Spleen (tissue), 11 donors: ENCODE measurements at regions not wholly inside any gene's neighbourhood (a gene's known extent, or its start where the extent isn't known, plus 50 kb on each side); places are given as distances from the start of the nearest gene placed in this dataset.

Source experiments
- DNase-seq: peaks from one replicate; pipeline ENCODE4 v3.0.0-alpha.2; 2020
- H3K27ac ChIP-seq, 8 donors: fragments of 200-600 bp; sonication (generic) in 7 of 8; 1 replicate in 4 of 8; 2 replicates in 4 of 8; pipeline versions ENCODE4 v1.5.0 to v1.8.0; 2016 to 2021; ENCODE audit warnings: inconsistent platforms in 4 of 8, mild to moderate bottlenecking in 4 of 8, moderate library complexity in 1 of 8
- H3K27me3 ChIP-seq, 7 donors: fragments of 200-600 bp; sonication (generic) in 6 of 7; replicated peaks in 1 of 7; 1 replicate in 4 of 7; 2 replicates in 3 of 7; pipeline versions ENCODE4 v1.5.0 to v1.8.0; 2016 to 2021; ENCODE audit warnings: inconsistent platforms in 3 of 7, mild to moderate bottlenecking in 1 of 7
- H3K36me3 ChIP-seq, 6 donors: fragments of 200-600 bp; sonication (generic) in 5 of 6; 1 replicate in 4 of 6; 2 replicates in 2 of 6; pipeline versions ENCODE4 v1.5.0 to v1.8.0; 2016 to 2021; ENCODE audit warnings: inconsistent platforms in 2 of 6
- H3K4me1 ChIP-seq, 6 donors: fragments of 200-600 bp; sonication (generic) in 5 of 6; 1 replicate in 3 of 6; 2 replicates in 3 of 6; pipeline versions ENCODE4 v1.5.0 to v1.8.0; 2016 to 2021; ENCODE audit warnings: inconsistent platforms in 3 of 6
- H3K4me3 ChIP-seq, 8 donors: fragments of 200-600 bp; sonication (generic) in 7 of 8; 1 replicate in 4 of 8; 2 replicates in 4 of 8; pipeline versions ENCODE4 v1.5.0 to v1.8.0; 2016 to 2021; ENCODE audit warnings: inconsistent platforms in 4 of 8, mild to moderate bottlenecking in 4 of 8, moderate library complexity in 2 of 8
- H3K9me3 ChIP-seq, 8 donors: fragments of 200-600 bp; sonication (generic) in 7 of 8; 1 replicate in 4 of 8; 2 replicates in 4 of 8; pipeline versions ENCODE4 v1.5.0 to v1.8.0; 2016 to 2021; ENCODE audit warnings: inconsistent platforms in 4 of 8
- POLR2A ChIP-seq, 3 donors: fragments of 450-650 bp; IDR thresholded peaks; one replicate each; pipeline ENCODE4 v1.5.1; 2017; ENCODE audit warnings: antibody characterized with exemption in 3 of 3, mild to moderate bottlenecking in 1 of 3
- POLR2AphosphoS5 ChIP-seq, 3 donors: sonication (generic); formaldehyde crosslinking; IDR thresholded peaks; one replicate each; pipeline ENCODE4 v1.5.1; 2017; ENCODE audit warnings: antibody characterized with exemption in 3 of 3
- WGBS, 5 donors: extraction: QIAGEN DNeasy Blood & Tissue Kit in 3 of 5; methylation state at CpG; one replicate each; pipeline versions ENCODE4 v1.1.5 to v1.1.7; 2013 to 2018; 5-methylcytosine and 5-hydroxymethylcytosine counted together
- intact Hi-C: fragments of 100-400 bp; cut with DNase I; formaldehyde crosslinking; loops from one replicate; pipeline ENCODE4 v1.15.0; 2023; ENCODE audit warnings: low total_unique reads
- TF ChIP-seq, protein P1 (sequence below), 11 experiments: fragments of 200-600 bp in 7 of 11; fragments of 450-650 bp in 4 of 11; sonication (generic) in 4 of 11; IDR thresholded peaks in 8 of 11; conservative IDR thresholded peaks in 3 of 11; 1 replicate in 7 of 11; 2 replicates in 4 of 11; pipeline versions ENCODE4 v1.4.0 to v1.8.0; 2016 to 2021; ENCODE audit warnings: antibody characterized with exemption in 11 of 11, inconsistent platforms in 4 of 11, mild to moderate bottlenecking in 1 of 11
- donor health status: healthy with polysubstance abuse.
- donor health status: DM: no; HTN: no; CAD: no; lungs with moderate emphysema.
- donor health status: DM: no; HTN: no; CAD: no.
- donor health status: Bipolar disorder and iron deficiency.
- donor health status: healthy.
- donor health status: DM: no; HTN: no; CAD: no.
- donor health status: DM: yes; HTN: yes; CAD: no.

DNA sequence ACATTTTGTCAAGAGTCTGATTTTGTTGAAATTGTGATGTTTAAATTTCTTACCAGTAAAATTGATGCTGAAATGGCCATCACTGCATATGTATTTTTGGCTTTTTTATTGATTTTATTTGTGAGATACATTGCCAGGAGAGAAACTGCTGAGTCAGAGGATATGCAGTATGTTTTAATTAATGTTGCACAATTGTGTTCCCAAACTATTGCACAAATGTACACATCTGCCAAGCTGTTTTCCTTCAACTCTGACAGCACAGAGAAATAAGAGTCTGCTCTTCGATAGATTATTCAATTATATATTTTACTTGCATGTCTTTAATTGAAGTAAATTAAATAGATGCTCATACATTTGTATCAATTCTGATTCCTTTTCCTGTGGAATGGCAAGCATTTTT lies 640.2 kb upstream of the LUZP2 start:
- WGBS, 5 donors, result 49 to 69% (median 58%) methylated on average over 1 of the region's 1 CpG
- H3K9me3 ChIP-seq, result no peaks in the 10 kb centered on the region
- no peak for DNase-seq
- H3K36me3 ChIP-seq, result no peaks in the 10 kb centered on the region
- no peak overlapping the region for H3K27ac ChIP-seq
- intact Hi-C loops, result no loop called here
- H3K4me1 ChIP-seq, result no peaks in the 10 kb centered on the region
- H3K27me3 ChIP-seq, result no peaks in the 10 kb centered on the region
- no peak for TF ChIP-seq POLR2AphosphoS5 (IDR thresholded peaks at IDR 0.05)
- no peak for TF ChIP-seq POLR2A (IDR thresholded peaks at IDR 0.05)
- TF ChIP-seq, protein P1, sequence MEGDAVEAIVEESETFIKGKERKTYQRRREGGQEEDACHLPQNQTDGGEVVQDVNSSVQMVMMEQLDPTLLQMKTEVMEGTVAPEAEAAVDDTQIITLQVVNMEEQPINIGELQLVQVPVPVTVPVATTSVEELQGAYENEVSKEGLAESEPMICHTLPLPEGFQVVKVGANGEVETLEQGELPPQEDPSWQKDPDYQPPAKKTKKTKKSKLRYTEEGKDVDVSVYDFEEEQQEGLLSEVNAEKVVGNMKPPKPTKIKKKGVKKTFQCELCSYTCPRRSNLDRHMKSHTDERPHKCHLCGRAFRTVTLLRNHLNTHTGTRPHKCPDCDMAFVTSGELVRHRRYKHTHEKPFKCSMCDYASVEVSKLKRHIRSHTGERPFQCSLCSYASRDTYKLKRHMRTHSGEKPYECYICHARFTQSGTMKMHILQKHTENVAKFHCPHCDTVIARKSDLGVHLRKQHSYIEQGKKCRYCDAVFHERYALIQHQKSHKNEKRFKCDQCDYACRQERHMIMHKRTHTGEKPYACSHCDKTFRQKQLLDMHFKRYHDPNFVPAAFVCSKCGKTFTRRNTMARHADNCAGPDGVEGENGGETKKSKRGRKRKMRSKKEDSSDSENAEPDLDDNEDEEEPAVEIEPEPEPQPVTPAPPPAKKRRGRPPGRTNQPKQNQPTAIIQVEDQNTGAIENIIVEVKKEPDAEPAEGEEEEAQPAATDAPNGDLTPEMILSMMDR (IDR thresholded peaks at IDR 0.05 in 8 of 11, conservative IDR thresholded peaks at IDR 0.05 in 3 of 11), result no peak
- no peak overlapping the region for H3K4me3 ChIP-seq

DNA sequence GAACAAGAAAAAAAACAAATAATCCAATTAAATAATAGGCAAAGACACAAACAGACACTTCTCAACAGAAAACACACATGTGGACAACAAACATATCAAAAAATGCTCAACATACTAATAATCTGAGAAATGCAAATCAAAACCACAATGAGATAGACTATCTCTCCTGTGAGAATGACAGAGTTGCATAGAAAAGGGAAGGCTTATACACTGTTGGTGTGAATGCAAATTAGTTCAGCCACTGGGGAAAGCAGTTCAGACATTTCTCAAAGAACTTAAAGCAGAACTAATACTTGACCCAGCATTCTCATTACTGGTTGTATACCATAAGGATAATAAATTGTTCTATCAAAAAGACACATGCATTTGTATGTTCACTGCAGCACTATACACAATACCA lies 637.8 kb upstream of the LUZP2 start:
- H3K27me3 ChIP-seq, result no peaks in the 10 kb centered on the region
- no peak for DNase-seq
- no peaks in the 10 kb centered on the region for H3K4me1 ChIP-seq
- H3K4me3 ChIP-seq, result no peak overlapping the region
- H3K9me3 ChIP-seq, result no peaks in the 10 kb centered on the region
- no peaks in the 10 kb centered on the region for H3K36me3 ChIP-seq
- H3K27ac ChIP-seq, result no peak overlapping the region
- TF ChIP-seq POLR2A (IDR thresholded peaks at IDR 0.05) (no peak), POLR2AphosphoS5 (IDR thresholded peaks at IDR 0.05) (no peak)
- TF ChIP-seq, protein P1 (IDR thresholded peaks at IDR 0.05 in 8 of 11, conservative IDR thresholded peaks at IDR 0.05 in 3 of 11), result no peak
- intact Hi-C loops, result no loop called here

DNA sequence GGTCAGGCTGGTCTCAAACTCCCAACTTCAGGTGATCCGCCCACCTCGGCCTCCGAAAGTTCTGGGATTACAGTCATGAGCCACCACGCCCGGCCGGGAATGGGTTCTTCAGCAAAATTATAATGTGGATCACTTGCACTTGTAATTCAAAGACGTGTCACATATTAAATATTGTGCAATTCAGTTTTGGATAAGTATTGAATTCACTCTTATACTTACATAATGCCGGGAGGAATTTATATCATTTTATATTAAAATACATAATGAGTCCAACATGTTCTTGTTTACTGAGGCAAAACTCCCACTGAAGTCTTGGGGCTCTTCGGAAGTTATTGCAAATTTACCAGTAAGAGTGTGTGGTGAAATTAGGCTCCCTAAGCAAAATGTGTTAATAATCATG lies 635.2 kb upstream of the LUZP2 start:
- WGBS, 5 donors, result 82 to 94% (median 91%) methylated on average over 9 of the region's 9 CpGs
- H3K27me3 ChIP-seq, result no peaks in the 10 kb centered on the region
- intact Hi-C loops, result no loop called here

DNA sequence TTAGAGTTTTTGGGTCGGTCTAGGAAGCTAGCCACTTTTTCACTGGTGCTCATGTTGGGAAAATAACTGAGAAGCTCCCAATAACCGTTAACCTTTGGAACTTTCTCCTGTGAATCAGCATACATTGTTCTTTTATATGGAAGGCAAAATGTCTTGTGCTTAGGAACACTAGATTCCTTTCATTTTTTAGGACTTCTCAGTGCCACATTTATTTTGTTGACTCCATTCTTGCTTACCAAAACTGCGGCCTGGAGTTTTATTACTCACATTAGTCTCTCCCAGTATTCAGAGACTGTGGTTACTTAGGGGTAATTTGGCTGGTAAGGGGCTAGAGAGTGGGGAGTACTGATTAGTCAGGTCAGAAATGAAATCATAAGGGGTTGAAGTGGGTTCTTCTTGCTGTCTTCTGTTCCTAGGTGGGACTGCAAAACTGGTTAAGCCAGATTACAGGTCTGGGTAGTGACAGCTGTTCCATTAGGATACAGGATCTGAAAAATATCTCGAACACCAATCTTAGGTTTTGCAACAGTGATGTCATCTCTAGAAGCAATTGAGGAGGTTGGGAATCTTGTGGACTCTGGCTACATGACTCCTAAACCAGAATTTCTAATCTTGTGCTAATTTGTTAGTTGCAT lies 631.4 kb upstream of the LUZP2 start:
- no peak for DNase-seq
- intact Hi-C loops, result no loop called here
- Histone ChIP-seq H3K4me1 (no peaks in the 10 kb centered on the region), H3K27me3 (no peaks in the 10 kb centered on the region), H3K27ac (no peak overlapping the region), H3K4me3 (no peak overlapping the region), H3K9me3 (peaks cover 0 to 9% (median 2%) of the 10 kb centered on the region in 8 donors), H3K36me3 (no peaks in the 10 kb centered on the region)
- TF ChIP-seq POLR2AphosphoS5 (IDR thresholded peaks at IDR 0.05), result no peak
- TF ChIP-seq POLR2A (IDR thresholded peaks at IDR 0.05), result no peak
- TF ChIP-seq, protein P1 (IDR thresholded peaks at IDR 0.05 in 8 of 11, conservative IDR thresholded peaks at IDR 0.05 in 3 of 11), result no peak
- WGBS, 5 donors, result 54 to 87% (median 64%) methylated on average over 4 of the region's 4 CpGs

More for the DNA sequence above, 635.2 kb upstream of the LUZP2 start:
- Histone ChIP-seq H3K36me3 (no peaks in the 10 kb centered on the region), H3K4me1 (no peaks in the 10 kb centered on the region), H3K9me3 (no peaks in the 10 kb centered on the region), H3K4me3 (no peak overlapping the region), H3K27ac (no peak overlapping the region)
- DNase-seq, result no peak
- TF ChIP-seq, protein P1 (IDR thresholded peaks at IDR 0.05 in 8 of 11, conservative IDR thresholded peaks at IDR 0.05 in 3 of 11), result no peak
- TF ChIP-seq POLR2AphosphoS5 (IDR thresholded peaks at IDR 0.05), result no peak
- TF ChIP-seq POLR2A (IDR thresholded peaks at IDR 0.05), result no peak
